ENCODE measurements at regions not wholly inside any gene's neighbourhood (a gene's known extent, or its start where the extent isn't known, plus 50 kb on each side); places are given as distances from the start of the nearest gene placed in this dataset.

- ChIA-PET POLR2A (no interaction called here), CTCF (no interaction called here)
- Histone ChIP-seq H3K27me3 (replicated peaks; ENCODE audit: control insufficient read depth, insufficient read depth, low read length) (no peaks in the 10 kb centered on the region), H3K9me3 (no peaks in the 10 kb centered on the region), H3K4me1 (no peaks in the 10 kb centered on the region), H3K4me3 (ENCODE audit: low read depth, low read length) (no peak overlapping the region), H3K36me3 (ENCODE audit: control insufficient read depth, insufficient read depth, low read length) (no peaks in the 10 kb centered on the region)
- H3K27me3 Mint-ChIP-seq (ENCODE audit: insufficient read depth, unreplicated experiment): no peaks in the 10 kb centered on the region
- no TSS peak for BruUV-seq (replicated peaks)
- H3K9me3 Mint-ChIP-seq (ENCODE audit: unreplicated experiment): no peaks in the 10 kb centered on the region
- H3K4me3 Mint-ChIP-seq (ENCODE audit: unreplicated experiment): no peak overlapping the region
- intact Hi-C loops (cut with micrococcal nuclease; ENCODE audit: unreplicated experiment): no loop called here
- no peak overlapping the region for H3K27ac Mint-ChIP-seq (ENCODE audit: unreplicated experiment)
- no peak for DNase-seq
- no peaks in the 10 kb centered on the region for H3K4me1 Mint-ChIP-seq (ENCODE audit: low read depth, unreplicated experiment)
- H3K36me3 Mint-ChIP-seq (ENCODE audit: insufficient read depth, unreplicated experiment): no peaks in the 10 kb centered on the region
- TF ChIP-seq CTCF (IDR thresholded peaks at IDR 0.05; ENCODE audit: insufficient read depth in 1 of 2, low read depth in 1 of 2, low read length in 1 of 2, severe bottlenecking in 1 of 2, unreplicated experiment in 1 of 2): no peak
These were observed 740.6 kb upstream of the FAM241A start for GRCh38 chr4:111404673-111405072.

GRCh38 chr4:111405989-111406388 lies 739.3 kb upstream of the FAM241A start:
- H3K4me1 ChIP-seq: no peaks in the 10 kb centered on the region
- no peak for DNase-seq
- ChIA-PET POLR2A (no interaction called here), CTCF (no interaction called here)
- H3K27me3 ChIP-seq (replicated peaks; ENCODE audit: control insufficient read depth, insufficient read depth, low read length): no peaks in the 10 kb centered on the region
- BruUV-seq (replicated peaks): no TSS peak
- Mint-ChIP-seq H3K36me3 (ENCODE audit: insufficient read depth, unreplicated experiment) (no peaks in the 10 kb centered on the region), H3K27me3 (ENCODE audit: insufficient read depth, unreplicated experiment) (no peaks in the 10 kb centered on the region), H3K4me1 (ENCODE audit: low read depth, unreplicated experiment) (no peaks in the 10 kb centered on the region), H3K9me3 (ENCODE audit: unreplicated experiment) (no peaks in the 10 kb centered on the region), H3K4me3 (ENCODE audit: unreplicated experiment) (no peak overlapping the region), H3K27ac (ENCODE audit: unreplicated experiment) (no peak overlapping the region)
- H3K4me3 ChIP-seq (ENCODE audit: low read depth, low read length): no peak overlapping the region
- no peaks in the 10 kb centered on the region for H3K36me3 ChIP-seq (ENCODE audit: control insufficient read depth, insufficient read depth, low read length)
- intact Hi-C loops (cut with micrococcal nuclease; ENCODE audit: unreplicated experiment): no loop called here
- TF ChIP-seq CTCF (IDR thresholded peaks at IDR 0.05; ENCODE audit: insufficient read depth in 1 of 2, low read depth in 1 of 2, low read length in 1 of 2, severe bottlenecking in 1 of 2, unreplicated experiment in 1 of 2): no peak
- H3K9me3 ChIP-seq: no peaks in the 10 kb centered on the region

GRCh38 chr4:111410571-111410970 lies 734.7 kb upstream of the FAM241A start:
- CTCF ChIA-PET: interaction anchor here (0.6 kb wide), 1 partner anchor 56 kb away, joined by 3 read pairs; no protein-coding TSS in a partner anchor
- POLR2A ChIA-PET: no interaction called here
- no peak overlapping the region for H3K4me3 Mint-ChIP-seq (ENCODE audit: unreplicated experiment)

More at GRCh38 chr4:111410571-111410970, 734.7 kb upstream of the FAM241A start:
- no peaks in the 10 kb centered on the region for H3K4me1 ChIP-seq
- H3K27me3 ChIP-seq (replicated peaks; ENCODE audit: control insufficient read depth, insufficient read depth, low read length): no peaks in the 10 kb centered on the region
- H3K27ac Mint-ChIP-seq (ENCODE audit: unreplicated experiment): no peak overlapping the region
- no TSS peak for BruUV-seq (replicated peaks)
- no peaks in the 10 kb centered on the region for H3K27me3 Mint-ChIP-seq (ENCODE audit: insufficient read depth, unreplicated experiment)
- no peaks in the 10 kb centered on the region for H3K9me3 ChIP-seq
- intact Hi-C loops (cut with micrococcal nuclease; ENCODE audit: unreplicated experiment): no loop called here
- H3K9me3 Mint-ChIP-seq (ENCODE audit: unreplicated experiment): no peaks in the 10 kb centered on the region
- no peak for TF ChIP-seq CTCF (IDR thresholded peaks at IDR 0.05; ENCODE audit: insufficient read depth in 1 of 2, low read depth in 1 of 2, low read length in 1 of 2, severe bottlenecking in 1 of 2, unreplicated experiment in 1 of 2)
- H3K36me3 ChIP-seq (ENCODE audit: control insufficient read depth, insufficient read depth, low read length): no peaks in the 10 kb centered on the region
- no peaks in the 10 kb centered on the region for H3K4me1 Mint-ChIP-seq (ENCODE audit: low read depth, unreplicated experiment)
- no peak for DNase-seq
- no peak overlapping the region for H3K4me3 ChIP-seq (ENCODE audit: low read depth, low read length)
- no peaks in the 10 kb centered on the region for H3K36me3 Mint-ChIP-seq (ENCODE audit: insufficient read depth, unreplicated experiment)
